ENCODE measurements at regions not wholly inside any gene's neighbourhood (a gene's known extent, or its start where the extent isn't known, plus 50 kb on each side); places are given as distances from the start of the nearest gene placed in this dataset.

DNA sequence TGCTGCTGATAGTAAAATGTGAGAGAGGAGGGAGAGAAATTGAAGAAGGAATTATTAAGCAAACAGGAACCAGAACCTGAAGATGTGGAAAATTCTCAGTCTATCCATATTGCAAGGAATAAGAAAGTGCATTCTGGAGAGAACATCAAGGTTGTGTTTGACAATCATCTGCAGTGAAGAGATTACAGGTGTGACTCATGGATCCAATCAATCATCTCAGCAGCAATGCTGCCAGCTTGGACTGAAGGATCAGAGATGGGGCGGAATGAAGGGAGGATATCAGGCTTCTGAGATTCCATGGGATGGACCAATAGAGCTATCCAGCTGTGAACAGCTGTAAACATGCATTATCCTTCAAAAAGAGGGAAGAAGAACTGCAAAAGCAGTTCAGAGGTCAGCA is 247.3 kb downstream of the LPIN1 start:
- Histone ChIP-seq H3K36me3 (no peaks in the 10 kb centered on the region), H3K9me3 (no peaks in the 10 kb centered on the region), H3K27me3 (no peaks in the 10 kb centered on the region), H3K27ac (no peak overlapping the region), H3K4me3 (no peak overlapping the region), H3K4me1 (no peaks in the 10 kb centered on the region)
- no peak for DNase-seq
- TF ChIP-seq CTCF (IDR thresholded peaks at IDR 0.05) (no peak), POLR2A (IDR thresholded peaks at IDR 0.05) (no peak)

GRCh38 chr2:11995456-11995855 is 249.0 kb downstream of the LPIN1 start:
- H3K27ac ChIP-seq: no peak overlapping the region
- no peak for TF ChIP-seq POLR2A (IDR thresholded peaks at IDR 0.05)
- no peak for TF ChIP-seq CTCF (IDR thresholded peaks at IDR 0.05)
- no peaks in the 10 kb centered on the region for H3K9me3 ChIP-seq
- no peak overlapping the region for H3K4me3 ChIP-seq
- H3K4me1 ChIP-seq: no peaks in the 10 kb centered on the region
- no peak for DNase-seq
- no peaks in the 10 kb centered on the region for H3K27me3 ChIP-seq
- H3K36me3 ChIP-seq: no peaks in the 10 kb centered on the region

DNA sequence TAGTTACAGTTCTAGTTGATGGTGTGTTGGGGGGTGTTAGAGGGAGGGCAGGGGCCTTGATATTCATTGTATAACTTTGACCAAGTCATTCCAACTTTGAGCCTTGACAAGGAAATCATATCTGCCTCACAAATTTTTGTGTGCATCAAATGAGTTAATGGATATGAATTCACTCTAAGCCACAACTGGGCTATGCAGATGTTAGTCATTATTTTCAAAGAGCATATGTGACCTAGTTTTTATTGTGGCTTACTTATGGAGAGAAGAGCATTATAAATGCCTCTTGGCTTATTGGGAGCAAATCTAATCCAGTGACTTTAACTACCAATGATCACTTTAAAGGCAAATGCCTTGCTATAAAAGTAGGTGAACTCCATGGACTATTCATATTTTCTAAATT is 250.2 kb downstream of the LPIN1 start:
- no peak overlapping the region for H3K27ac ChIP-seq
- H3K9me3 ChIP-seq: no peaks in the 10 kb centered on the region
- no peak overlapping the region for H3K4me3 ChIP-seq
- TF ChIP-seq CTCF (IDR thresholded peaks at IDR 0.05) (no peak), POLR2A (IDR thresholded peaks at IDR 0.05) (no peak)
- no peaks in the 10 kb centered on the region for H3K36me3 ChIP-seq
- no peak for DNase-seq
- H3K4me1 ChIP-seq: no peaks in the 10 kb centered on the region
- H3K27me3 ChIP-seq: no peaks in the 10 kb centered on the region

- no peak overlapping the region for H3K4me3 ChIP-seq
- no peak for TF ChIP-seq CTCF (IDR thresholded peaks at IDR 0.05)
- no peak for TF ChIP-seq POLR2A (IDR thresholded peaks at IDR 0.05)
- no peaks in the 10 kb centered on the region for H3K9me3 ChIP-seq
- DNase-seq: no peak
- H3K27me3 ChIP-seq: no peaks in the 10 kb centered on the region
- H3K36me3 ChIP-seq: no peaks in the 10 kb centered on the region
- no peaks in the 10 kb centered on the region for H3K4me1 ChIP-seq
- H3K27ac ChIP-seq: no peak overlapping the region
Observed at GRCh38 chr2:11997142-11997541, 250.7 kb downstream of the LPIN1 start.

GRCh38 chr2:11998218-11998617 is 251.8 kb downstream of the LPIN1 start:
- no peak overlapping the region for H3K4me3 ChIP-seq
- no peaks in the 10 kb centered on the region for H3K4me1 ChIP-seq
- H3K36me3 ChIP-seq: no peaks in the 10 kb centered on the region
- H3K9me3 ChIP-seq: no peaks in the 10 kb centered on the region
- H3K27me3 ChIP-seq: no peaks in the 10 kb centered on the region
- DNase-seq: no peak
- H3K27ac ChIP-seq: no peak overlapping the region
- no peak for TF ChIP-seq POLR2A (IDR thresholded peaks at IDR 0.05)
- no peak for TF ChIP-seq CTCF (IDR thresholded peaks at IDR 0.05)

Data from Peyer's patch (tissue), 4 donors.